ENCODE measurements at regions not wholly inside any gene's neighbourhood (a gene's known extent, or its start where the extent isn't known, plus 50 kb on each side); places are given as distances from the start of the nearest gene placed in this dataset.

- no peak for DNase-seq
Observed at GRCh38 chr13:88103824-88104223, 432.7 kb downstream of the SLITRK5 start.

GRCh38 chr13:88104576-88104975 lies 433.4 kb downstream of the SLITRK5 start:
- DNase-seq, result no peak

- no peak for DNase-seq
Observed at GRCh38 chr13:88107570-88107969, 436.4 kb downstream of the SLITRK5 start.

GRCh38 chr13:88112526-88112925 lies 441.4 kb downstream of the SLITRK5 start:
- no peak for DNase-seq

- DNase-seq, result no peak
Observed at GRCh38 chr13:88115976-88116375, 444.8 kb downstream of the SLITRK5 start.

GRCh38 chr13:88118952-88119351 lies 447.8 kb downstream of the SLITRK5 start:
- DNase-seq, result no peak

- no peak for DNase-seq
Observed at GRCh38 chr13:88124142-88124541, 453.0 kb downstream of the SLITRK5 start.

GRCh38 chr13:88125055-88125454 lies 453.9 kb downstream of the SLITRK5 start:
- DNase-seq, result no peak

- no peak for DNase-seq
Observed at GRCh38 chr13:88136098-88136790, 465.1 kb downstream of the SLITRK5 start.

GRCh38 chr13:88142653-88143052 lies 471.5 kb downstream of the SLITRK5 start:
- DNase-seq, result no peak

- DNase-seq, result no peak
Observed at GRCh38 chr13:88144580-88144979, 473.4 kb downstream of the SLITRK5 start.

GRCh38 chr13:88153353-88153752 lies 482.2 kb downstream of the SLITRK5 start:
- no peak for DNase-seq

- no peak for DNase-seq
Observed at GRCh38 chr13:88154001-88154400, 482.8 kb downstream of the SLITRK5 start.

GRCh38 chr13:88162076-88162702 lies 491.0 kb downstream of the SLITRK5 start:
- DNase-seq, result no peak

- no peak for DNase-seq
Observed at GRCh38 chr13:88176231-88176630, 505.1 kb downstream of the SLITRK5 start.

- no peak for DNase-seq
Observed at GRCh38 chr13:88183440-88183839, 512.3 kb downstream of the SLITRK5 start.

GRCh38 chr13:88188986-88189385 lies 517.8 kb downstream of the SLITRK5 start:
- no peak for DNase-seq

GRCh38 chr13:88189728-88190127 lies 518.6 kb downstream of the SLITRK5 start:
- no peak for DNase-seq

GRCh38 chr13:88196106-88196505 lies 524.9 kb downstream of the SLITRK5 start:
- no peak for DNase-seq

- DNase-seq, result no peak
Observed at GRCh38 chr13:88217372-88217771, 546.2 kb downstream of the SLITRK5 start.

- DNase-seq, result no peak
Observed at GRCh38 chr13:88217883-88218282, 546.7 kb downstream of the SLITRK5 start.

GRCh38 chr13:88223958-88224357 lies 552.8 kb downstream of the SLITRK5 start:
- DNase-seq, result no peak

- DNase-seq, result no peak
Observed at GRCh38 chr13:88235441-88235840, 564.3 kb downstream of the SLITRK5 start.

- no peak for DNase-seq
Observed at GRCh38 chr13:88246239-88246638, 575.1 kb downstream of the SLITRK5 start.

- DNase-seq, result no peak
Observed at GRCh38 chr13:88248393-88248792, 577.2 kb downstream of the SLITRK5 start.
